PC-3 (cell line): ENCODE measurements at regions not wholly inside any gene's neighbourhood (a gene's known extent, or its start where the extent isn't known, plus 50 kb on each side); places are given as distances from the start of the nearest gene placed in this dataset.

Experiments used
- EZH2 ChIP-seq: fragments of 300-600 bp; sonication (generic); IDR thresholded peaks from one replicate; pipeline ENCODE4 v1.6.1; 2017; ENCODE audit warnings: antibody characterized with exemption, mild to moderate bottlenecking, low read length; ENCODE audit not compliant: unreplicated experiment
- EZH2phosphoT487 ChIP-seq: fragments of 300-600 bp; sonication (generic); IDR thresholded peaks from 2 replicates; pipeline ENCODE4 v1.6.1; 2018; ENCODE audit warnings: mild to moderate bottlenecking, antibody characterized with exemption, low read length, borderline replicate concordance
- TF ChIP-seq, protein P1 (sequence below): fragments of 300-600 bp; sonication (generic); conservative IDR thresholded peaks from 2 replicates; pipeline ENCODE4 v1.5.1; 2017; ENCODE audit warnings: antibody characterized with exemption, low read depth, mild to moderate bottlenecking, low read length

DNA sequence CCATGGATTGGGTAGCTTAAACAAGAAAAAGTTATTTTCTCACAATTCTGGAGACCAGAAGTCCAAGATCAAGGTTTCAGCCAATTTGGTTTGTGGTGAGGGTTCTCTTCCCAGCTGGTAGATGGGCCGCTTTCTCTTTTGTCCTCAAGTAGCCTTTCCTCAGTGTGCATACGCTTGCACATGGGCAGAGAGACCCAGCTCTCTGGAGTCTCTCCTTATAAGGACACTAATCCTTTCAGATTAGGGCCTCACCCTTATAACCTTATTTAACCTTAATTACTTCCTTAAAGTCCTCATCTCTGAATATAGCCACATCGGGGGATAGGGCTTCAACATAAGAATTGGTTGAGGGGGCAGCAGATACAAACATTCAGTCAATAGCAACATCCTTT lies 68.4 kb upstream of the NLK start:
- TF ChIP-seq, protein P1, sequence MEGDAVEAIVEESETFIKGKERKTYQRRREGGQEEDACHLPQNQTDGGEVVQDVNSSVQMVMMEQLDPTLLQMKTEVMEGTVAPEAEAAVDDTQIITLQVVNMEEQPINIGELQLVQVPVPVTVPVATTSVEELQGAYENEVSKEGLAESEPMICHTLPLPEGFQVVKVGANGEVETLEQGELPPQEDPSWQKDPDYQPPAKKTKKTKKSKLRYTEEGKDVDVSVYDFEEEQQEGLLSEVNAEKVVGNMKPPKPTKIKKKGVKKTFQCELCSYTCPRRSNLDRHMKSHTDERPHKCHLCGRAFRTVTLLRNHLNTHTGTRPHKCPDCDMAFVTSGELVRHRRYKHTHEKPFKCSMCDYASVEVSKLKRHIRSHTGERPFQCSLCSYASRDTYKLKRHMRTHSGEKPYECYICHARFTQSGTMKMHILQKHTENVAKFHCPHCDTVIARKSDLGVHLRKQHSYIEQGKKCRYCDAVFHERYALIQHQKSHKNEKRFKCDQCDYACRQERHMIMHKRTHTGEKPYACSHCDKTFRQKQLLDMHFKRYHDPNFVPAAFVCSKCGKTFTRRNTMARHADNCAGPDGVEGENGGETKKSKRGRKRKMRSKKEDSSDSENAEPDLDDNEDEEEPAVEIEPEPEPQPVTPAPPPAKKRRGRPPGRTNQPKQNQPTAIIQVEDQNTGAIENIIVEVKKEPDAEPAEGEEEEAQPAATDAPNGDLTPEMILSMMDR, result no peak
- no peak for TF ChIP-seq EZH2
- no peak for TF ChIP-seq EZH2phosphoT487
